KOPT-K1 (cell line): ENCODE measurements at regions not wholly inside any gene's neighbourhood (a gene's known extent, or its start where the extent isn't known, plus 50 kb on each side); places are given as distances from the start of the nearest gene placed in this dataset.

Experiments used
- H3K27ac ChIP-seq: fragments of 200-600 bp; sonication (generic); 2 replicates; pipeline ENCODE4 v1.5.1; 2016; ENCODE audit warnings: antibody characterized with exemption, mild to moderate bottlenecking, low read depth, low read length; ENCODE audit not compliant: poor library complexity, severe bottlenecking
- H3K36me3 ChIP-seq: fragments of 200-600 bp; sonication (generic); 2 replicates; pipeline ENCODE4 v1.5.1; 2017; ENCODE audit warnings: antibody characterized with exemption, mild to moderate bottlenecking, low read length, moderate library complexity; ENCODE audit not compliant: insufficient read depth
- H3K9me3 ChIP-seq: fragments of 200-600 bp; sonication (generic); 2 replicates; pipeline ENCODE4 v1.5.1; 2017; ENCODE audit warnings: antibody characterized with exemption, low read length, mild to moderate bottlenecking; ENCODE audit not compliant: insufficient read depth, poor library complexity, severe bottlenecking

DNA sequence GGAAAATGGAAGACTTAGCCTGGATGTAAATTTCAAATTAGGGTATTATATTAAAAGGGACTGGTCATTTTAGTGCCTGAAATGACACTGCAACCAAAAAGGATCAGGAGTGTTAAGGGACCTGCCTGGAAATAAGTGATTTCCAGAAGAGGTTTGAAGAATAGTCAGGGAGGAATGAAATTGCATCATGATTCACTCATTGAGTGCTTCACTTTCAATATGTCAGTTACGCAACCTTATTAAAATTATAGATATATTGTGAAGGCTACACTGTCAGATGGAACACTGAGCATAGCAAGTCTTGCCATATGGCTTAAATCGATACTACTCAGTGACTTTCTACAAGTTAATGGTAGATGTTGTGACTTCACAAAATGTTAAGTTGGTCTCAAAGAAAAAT lies 275.2 kb upstream of the DPYD start:
- Histone ChIP-seq H3K9me3 (no peaks in the 10 kb centered on the region), H3K27ac (no peak overlapping the region), H3K36me3 (no peaks in the 10 kb centered on the region)

GRCh38 chr1:98188774-98189173 lies 267.9 kb upstream of the DPYD start:
- Histone ChIP-seq H3K9me3 (no peaks in the 10 kb centered on the region), H3K27ac (no peak overlapping the region), H3K36me3 (no peaks in the 10 kb centered on the region)

GRCh38 chr1:98184856-98185255 lies 264.0 kb upstream of the DPYD start:
- Histone ChIP-seq H3K27ac (no peak overlapping the region), H3K9me3 (no peaks in the 10 kb centered on the region), H3K36me3 (no peaks in the 10 kb centered on the region)

DNA sequence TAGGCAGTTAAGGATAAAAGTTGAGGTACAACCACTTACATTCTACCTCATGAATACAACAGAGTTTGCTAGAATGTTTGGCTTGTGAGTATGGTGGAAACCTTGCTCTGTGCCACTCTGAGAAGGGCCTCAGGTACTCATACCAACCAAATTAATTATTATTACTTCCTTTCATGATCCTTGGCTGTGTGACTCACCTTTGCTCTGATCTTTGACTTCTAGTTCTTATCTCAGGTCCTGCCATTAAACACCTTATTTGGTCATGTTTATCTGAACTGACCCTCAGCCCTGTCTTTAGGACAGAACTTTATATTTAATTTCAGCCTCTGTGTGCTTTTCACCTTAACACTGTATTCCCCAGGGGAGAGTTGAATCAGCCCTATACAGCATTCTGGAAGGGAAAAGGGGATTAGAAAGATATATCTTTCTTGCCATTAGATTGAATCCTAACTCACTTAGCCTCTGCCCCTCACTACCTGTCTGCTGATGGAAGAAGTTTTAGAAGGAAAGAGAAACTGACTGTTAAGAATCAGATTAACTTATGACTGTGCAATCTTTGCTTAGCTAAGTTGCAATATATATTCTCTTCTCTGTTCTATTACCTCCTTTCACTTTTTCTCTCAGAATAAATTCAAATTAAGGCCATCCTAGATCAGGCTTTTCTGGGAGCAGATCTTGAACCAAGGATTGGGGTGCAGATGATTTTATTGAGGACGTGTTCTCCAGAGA lies 260.4 kb upstream of the DPYD start:
- Histone ChIP-seq H3K36me3 (no peaks in the 10 kb centered on the region), H3K27ac (no peak overlapping the region), H3K9me3 (no peaks in the 10 kb centered on the region)

- Histone ChIP-seq H3K27ac (no peak overlapping the region), H3K36me3 (no peaks in the 10 kb centered on the region), H3K9me3 (no peaks in the 10 kb centered on the region)
Measured at GRCh38 chr1:98179151-98179773, 258.4 kb upstream of the DPYD start.

DNA sequence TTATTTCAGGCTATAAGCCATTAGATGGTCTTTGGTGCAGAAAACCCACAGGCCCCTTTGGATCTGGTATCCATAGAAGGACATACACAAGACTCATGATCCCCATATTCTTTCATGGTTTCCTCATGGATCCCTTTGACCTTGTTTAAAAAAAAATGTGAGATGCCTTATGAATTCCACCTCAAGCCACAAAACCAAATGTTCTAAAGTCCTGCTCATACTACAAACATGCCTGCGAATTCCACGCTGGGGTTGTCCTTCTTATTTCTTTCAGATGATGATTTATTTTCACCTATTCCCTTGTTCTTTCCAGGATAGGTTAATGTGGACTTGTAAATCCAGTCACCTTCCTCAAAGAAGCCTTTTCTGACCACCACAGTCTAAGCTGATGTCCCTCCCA lies 256.9 kb upstream of the DPYD start:
- Histone ChIP-seq H3K9me3 (no peaks in the 10 kb centered on the region), H3K27ac (no peak overlapping the region), H3K36me3 (no peaks in the 10 kb centered on the region)

DNA sequence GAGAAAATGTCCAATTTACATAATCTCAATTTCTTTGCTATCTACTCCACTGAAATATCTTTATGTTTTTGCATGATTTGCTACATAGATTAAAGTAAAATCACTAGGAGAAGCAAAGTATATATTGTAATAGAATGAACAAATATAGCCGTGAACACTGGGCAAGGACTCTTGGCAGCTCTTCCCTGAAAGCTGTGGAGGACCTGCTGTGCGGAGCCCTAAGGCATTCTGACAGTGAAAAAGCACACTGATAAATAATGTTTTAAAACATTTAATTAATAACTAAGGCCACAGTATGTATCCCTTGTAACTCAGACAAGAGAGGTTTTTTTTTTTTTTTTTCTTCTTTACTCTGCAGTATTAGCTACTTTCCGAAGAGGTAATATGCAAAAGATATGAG lies 256.1 kb upstream of the DPYD start:
- Histone ChIP-seq H3K36me3 (no peaks in the 10 kb centered on the region), H3K9me3 (no peaks in the 10 kb centered on the region), H3K27ac (no peak overlapping the region)

- H3K9me3 ChIP-seq: no peaks in the 10 kb centered on the region
- H3K27ac ChIP-seq: no peak overlapping the region
- H3K36me3 ChIP-seq: no peaks in the 10 kb centered on the region
Measured at GRCh38 chr1:98176414-98176813, 255.6 kb upstream of the DPYD start.

DNA sequence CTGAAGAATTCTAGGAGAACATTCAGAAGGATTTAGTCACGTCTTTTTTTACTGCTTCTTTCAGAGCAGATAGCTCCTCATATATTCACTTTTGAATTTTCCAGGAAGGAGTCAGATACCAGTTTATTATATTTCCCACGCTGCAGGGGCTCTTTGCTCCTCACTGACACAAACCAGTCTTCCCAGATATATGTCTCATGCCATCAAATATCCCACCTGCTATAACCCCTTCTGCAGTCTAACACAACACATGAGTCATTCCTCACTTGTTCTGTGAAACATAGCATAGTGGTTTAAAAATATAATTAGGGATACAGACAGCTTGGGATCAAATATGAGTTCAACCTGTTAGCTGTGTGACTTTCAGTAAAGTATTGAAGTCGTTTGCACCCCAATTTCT lies 251.7 kb upstream of the DPYD start:
- Histone ChIP-seq H3K9me3 (no peaks in the 10 kb centered on the region), H3K27ac (no peak overlapping the region), H3K36me3 (no peaks in the 10 kb centered on the region)

DNA sequence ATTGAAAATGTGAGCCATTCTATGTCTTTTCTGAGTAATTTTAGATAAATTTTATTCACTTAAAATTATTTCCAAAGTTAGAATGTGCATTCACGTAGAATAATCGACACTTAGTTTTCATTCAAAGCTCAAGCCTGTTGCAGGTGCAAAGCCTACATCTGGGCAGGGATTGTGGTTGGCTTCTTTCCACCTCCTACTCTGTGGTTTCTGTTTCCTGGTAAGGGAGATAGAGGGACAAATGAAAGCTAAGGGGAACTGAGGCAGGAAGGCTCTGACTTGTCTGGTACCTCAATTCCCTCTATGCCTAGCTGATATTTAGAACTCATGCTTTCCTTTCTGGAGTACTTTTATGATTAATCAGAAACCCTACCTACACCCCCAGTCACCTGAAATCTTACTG lies 251.2 kb upstream of the DPYD start:
- no peaks in the 10 kb centered on the region for H3K36me3 ChIP-seq
- no peaks in the 10 kb centered on the region for H3K9me3 ChIP-seq
- H3K27ac ChIP-seq: no peak overlapping the region

- H3K9me3 ChIP-seq: no peaks in the 10 kb centered on the region
- no peak overlapping the region for H3K27ac ChIP-seq
- H3K36me3 ChIP-seq: no peaks in the 10 kb centered on the region
Measured at GRCh38 chr1:98164509-98164908, 243.7 kb upstream of the DPYD start.

DNA sequence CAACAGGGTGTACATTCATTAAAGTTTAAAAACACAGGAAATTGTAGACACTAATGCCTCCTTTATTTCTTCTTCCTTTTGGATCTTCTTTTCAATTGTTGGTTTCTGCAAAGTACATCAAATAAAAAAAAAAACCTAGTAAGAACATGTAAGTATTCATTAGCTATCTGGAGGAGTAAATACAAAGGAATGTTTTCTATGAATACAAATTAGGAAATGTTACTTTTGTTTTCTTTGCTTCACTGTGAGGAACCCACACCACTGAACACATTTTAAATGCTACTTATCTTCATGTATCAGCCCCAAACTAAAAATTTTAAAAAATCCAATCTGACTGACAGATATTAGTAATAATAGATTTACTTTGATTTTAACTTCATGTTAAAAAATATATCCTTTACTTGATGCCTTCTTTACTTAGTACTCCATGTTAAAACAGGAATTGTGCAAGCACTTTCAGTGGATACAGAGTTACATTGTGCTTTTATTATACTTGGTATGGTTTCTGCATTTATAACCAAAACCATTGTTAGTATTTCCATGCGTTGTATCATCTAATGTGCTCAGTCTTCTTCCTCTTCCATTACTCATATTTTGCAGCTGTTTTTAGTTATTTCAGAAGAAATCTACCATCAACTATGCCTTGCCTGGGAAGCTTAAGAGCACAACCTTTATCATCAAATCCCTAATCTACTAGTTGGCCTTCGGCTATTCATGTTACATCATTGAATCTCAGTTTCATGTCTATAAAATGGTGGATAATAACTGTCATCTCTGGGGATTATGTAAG lies 236.9 kb upstream of the DPYD start:
- no peaks in the 10 kb centered on the region for H3K36me3 ChIP-seq

DNA sequence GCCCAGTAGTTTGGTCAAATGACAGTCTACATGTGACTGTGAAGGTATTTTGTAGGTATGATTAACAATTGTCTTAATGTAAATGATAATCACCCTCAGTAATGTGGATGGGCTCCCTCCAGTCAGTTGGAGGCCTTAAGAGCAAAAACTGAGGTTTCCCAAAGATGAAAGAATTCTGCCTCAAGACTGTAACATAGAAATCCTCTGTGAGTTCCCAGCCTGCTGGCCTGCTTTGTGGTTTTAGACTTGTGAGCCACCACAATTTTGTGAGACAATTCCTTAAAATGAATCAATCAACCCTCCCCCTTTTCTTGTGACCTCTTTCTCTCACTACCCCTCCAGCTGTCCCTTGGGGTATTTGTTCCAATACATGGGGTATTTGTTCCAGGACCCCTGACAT lies 226.4 kb upstream of the DPYD start:
- peaks cover 11% of the 10 kb centered on the region for H3K9me3 ChIP-seq
- no peak overlapping the region for H3K27ac ChIP-seq
- no peaks in the 10 kb centered on the region for H3K36me3 ChIP-seq

More for the DNA sequence above, 236.9 kb upstream of the DPYD start:
- Histone ChIP-seq H3K27ac (no peak overlapping the region), H3K9me3 (no peaks in the 10 kb centered on the region)

DNA sequence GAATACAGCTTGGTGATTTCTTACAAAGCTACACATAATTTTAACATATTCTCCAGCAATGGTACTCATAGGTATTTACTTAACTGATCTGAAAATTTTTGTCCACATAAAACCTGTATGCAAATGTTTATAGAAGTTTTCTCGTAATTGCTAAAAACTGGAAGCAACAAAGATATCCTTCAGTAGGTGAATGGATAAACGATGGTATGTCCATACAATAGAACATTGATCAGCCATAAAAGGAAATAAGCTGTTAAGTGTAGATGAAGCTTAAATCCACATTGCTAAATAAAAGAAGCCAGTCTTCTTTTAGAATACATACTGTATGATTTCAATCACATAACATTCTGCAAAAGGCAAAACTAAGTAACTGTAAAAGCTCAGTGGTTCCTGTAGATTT lies 224.8 kb upstream of the DPYD start:
- H3K36me3 ChIP-seq: no peaks in the 10 kb centered on the region
- no peak overlapping the region for H3K27ac ChIP-seq
- no peaks in the 10 kb centered on the region for H3K9me3 ChIP-seq

DNA sequence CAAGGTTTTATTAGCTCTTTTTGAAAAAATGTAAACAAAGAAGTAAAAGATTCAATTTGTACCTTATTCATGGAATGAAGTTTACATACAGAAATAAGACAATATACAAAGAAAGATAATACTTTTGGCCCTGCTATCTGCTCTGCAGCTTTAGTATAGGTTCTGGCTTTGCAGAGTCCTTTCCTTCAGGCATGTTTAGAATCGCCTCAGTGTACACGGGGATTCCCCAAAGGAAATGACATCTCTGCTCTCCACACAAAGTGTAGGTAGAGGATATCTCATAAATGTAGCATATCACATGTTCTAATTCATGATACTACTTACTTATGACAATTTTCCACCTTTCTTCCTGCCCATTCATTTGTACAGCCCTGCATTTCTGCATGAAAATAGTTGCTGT lies 222.6 kb upstream of the DPYD start:
- Histone ChIP-seq H3K27ac (no peak overlapping the region), H3K36me3 (no peaks in the 10 kb centered on the region), H3K9me3 (no peaks in the 10 kb centered on the region)
